ENCODE measurements at regions not wholly inside any gene's neighbourhood (a gene's known extent, or its start where the extent isn't known, plus 50 kb on each side); places are given as distances from the start of the nearest gene placed in this dataset.

DNA sequence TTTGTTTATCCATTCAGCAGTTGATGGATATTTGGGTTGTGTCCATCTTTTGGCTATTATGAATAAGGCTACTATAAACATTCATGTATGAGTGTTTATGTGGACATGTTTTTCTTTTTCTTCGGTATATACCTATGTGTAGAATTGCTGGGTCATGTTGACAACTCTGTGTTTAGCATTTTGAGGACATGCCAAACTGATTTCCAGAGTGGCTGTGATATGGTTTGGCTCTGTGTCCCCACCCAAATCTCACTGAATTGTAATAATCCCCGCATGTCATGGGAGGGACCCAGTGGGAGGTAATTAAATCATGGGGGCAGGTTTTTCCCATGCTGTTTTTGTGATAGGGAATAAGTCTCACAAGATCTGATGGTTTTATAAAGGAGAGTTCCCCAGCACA, 439.7 kb downstream of the UTRN start:
- DNase-seq (ENCODE audit: low read depth): no peak

DNA sequence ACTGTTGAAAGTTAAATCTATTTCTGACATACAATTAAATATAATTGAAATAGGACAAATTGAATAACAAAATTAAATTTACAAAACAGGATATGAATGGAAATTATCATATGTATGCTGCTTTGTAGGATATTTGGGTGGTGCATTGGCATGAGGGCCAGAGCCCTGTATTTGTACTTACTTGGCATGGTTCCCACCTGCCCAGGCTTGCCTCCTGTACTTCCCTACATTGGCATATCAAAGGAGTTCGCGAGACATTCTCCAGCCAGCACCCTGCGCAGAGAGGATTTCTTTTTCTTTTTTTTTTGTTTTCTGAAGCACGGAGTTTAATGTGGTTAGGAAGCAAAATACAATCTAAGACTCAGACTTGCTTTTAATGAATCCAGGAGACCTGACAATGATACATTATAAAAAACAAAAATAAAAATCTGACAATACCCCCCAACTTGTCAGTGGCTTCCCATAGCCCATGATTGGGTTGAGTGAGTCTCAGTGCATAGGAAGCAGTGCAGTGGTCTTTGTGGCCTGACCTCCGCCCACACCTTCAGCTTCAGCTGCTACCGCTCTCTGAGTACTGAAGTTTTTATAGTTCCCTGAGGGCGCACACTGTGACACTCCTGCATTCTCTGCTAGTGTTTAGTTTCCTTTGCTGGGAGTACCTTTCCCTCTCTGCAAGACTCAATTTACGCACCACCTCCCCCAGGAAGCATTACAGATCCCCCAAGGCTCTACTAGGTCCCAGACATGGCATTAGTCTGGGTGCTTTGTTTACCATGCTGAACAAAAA, 440.8 kb downstream of the UTRN start:
- no peak for DNase-seq (ENCODE audit: low read depth)

DNA sequence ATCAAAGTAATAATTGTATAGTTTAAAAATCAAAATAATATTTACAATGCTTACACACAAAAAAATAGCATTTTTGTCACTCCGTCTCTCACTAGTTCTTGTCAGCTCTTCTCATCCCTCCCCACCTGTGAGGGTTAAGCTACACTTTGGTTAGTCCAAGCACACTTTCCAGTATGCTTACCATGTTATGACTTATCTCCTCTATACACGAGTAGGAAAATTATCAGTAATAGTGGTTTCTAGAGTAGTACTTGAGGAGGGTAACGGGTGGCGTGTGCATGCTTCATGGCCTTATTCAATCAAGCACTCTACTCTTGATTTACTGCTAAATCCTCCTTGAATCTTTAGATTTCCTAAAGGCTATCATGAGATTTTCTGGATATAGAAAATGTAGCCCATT, 443.7 kb downstream of the UTRN start:
- DNase-seq (ENCODE audit: low read depth): no peak

DNA sequence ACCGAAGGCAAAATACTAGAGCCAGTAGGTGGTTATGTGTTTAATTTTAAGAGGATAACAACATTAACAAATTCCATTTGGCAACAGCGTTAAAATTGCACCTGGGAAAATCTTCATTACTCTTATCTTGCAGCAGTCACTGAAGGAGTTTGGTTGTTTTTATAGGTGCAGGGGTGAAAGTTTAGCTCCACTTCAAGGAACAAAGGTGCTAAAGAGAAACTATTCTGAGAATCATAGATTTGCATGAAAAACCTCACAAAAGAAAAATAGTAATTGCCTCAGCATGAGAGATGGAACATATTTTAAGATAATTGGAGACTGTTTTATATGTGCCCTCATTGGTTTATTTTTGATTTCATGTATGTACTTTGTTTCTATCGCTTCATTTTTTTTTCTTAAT, 444.4 kb downstream of the UTRN start:
- DNase-seq (ENCODE audit: low read depth): no peak

DNA sequence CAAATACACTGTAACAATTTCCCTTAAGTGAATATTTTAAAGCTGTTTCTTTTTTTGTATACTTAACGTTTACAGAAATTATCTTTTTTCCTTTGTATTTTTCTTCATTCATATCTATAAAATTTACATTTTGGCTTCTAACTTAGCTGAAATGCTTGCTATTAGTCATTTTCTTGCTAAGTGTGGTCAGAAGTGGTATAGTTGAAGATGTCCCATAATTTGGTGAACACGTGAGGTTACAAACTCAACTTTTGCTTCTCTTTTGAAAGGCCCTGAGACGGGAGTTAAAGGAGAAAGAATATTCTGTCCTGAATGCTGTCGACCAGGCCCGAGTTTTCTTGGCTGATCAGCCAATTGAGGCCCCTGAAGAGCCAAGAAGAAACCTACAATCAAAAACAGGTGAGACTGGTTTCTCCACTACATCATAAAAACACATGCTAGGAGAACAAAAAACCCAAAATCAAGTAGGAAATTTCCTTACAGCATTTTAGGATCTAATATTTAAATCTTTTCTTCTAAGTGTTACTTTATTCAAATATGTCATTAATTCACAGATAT, 445.0 kb downstream of the UTRN start:
- DNase-seq (ENCODE audit: low read depth): no peak

DNA sequence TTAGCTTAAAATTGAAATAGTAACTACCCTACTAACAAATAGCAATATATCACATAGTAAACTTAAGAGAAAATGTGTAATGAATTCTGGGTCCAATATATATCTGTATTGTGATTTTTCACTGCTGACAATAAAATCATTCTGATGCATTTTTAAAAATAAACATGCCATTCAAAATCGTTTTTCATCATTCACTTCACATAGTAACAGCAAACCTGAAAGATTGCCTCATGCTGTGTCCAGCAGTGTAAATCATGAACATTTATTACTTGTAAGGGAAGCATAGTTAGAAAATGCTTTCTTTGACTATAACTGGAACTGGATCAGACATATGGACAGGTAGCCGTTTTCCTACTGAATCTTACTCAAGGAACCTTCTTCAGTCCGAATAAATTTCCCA, 446.1 kb downstream of the UTRN start:
- no peak for DNase-seq (ENCODE audit: low read depth)

DNA sequence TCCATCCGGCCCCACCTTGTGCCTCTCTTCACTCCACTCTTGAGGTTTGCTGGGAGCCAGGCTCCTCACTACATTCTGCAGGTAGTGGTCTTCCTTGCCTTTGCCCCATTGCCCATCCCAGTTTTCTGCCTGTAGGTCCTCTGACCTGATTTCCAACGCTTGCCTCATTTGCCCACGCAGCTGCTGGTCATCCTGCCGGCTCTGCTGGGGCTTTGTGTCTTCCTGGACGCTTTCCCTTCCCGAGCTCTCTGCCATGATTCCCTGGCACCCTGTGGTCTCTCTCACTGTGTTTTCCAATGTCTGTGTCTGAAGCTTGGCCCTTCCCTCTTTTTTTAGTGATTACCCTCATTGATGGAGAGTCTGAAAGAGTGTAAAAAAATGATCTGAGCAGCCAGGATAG, 451.6 kb downstream of the UTRN start:
- DNase-seq (ENCODE audit: low read depth): no peak

DNA sequence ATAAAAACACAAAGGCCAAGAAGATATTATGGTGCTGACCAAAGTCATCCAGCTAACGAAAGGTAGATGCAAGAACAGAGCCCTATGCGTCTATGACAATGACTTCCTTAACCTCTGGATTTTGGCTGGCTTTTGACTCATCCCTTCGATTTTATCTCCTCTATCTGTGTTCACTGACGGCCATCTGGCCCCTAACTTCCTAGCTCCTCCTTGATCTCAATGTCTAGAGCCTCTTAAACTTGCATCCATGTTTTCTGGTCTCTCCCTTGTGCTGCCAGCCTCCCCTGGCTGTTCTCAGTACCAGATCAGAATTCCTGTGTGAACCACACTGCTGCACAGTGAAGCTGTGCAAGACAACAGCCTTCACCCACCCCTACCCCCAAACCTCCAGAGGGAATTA, 452.9 kb downstream of the UTRN start:
- DNase-seq (ENCODE audit: low read depth): no peak

DNA sequence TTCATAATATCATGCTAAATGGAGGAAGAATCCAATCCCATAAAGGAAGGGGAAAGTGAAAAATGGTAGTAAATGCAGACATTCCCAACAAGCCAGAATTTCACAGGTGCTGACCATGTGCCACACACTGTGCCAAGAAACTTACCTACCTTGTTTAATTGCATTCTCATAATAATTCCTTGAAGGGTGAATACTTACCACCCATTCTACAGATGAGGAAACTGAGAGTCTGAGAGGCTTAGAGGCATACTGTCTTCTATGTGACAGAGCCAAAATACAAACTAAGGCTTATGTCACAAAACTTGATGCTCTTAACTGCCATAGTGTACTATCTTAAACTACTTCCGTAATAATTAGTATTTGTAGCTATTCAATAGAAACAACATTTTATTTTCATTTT, 454.7 kb downstream of the UTRN start:
- no peak for DNase-seq (ENCODE audit: low read depth)

DNA sequence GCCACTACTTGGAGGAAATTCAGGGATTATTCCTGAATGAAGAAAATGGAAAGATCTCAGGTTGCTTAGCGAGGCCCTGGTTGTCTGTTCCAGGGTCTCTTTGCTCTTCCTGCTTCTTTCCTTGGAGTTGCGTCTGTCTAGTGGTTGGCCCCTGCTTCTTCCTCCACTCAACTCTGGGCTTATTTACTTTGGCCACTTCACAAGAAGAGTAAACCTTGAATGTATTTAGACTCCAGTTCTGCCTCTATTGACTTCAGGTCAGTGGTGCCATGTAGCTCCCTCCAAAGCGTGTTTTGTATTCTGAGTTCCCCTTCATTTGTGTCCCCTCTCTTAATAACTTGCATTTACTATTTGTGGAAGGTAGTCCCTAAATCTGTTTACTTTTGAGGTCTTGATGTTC, 456.5 kb downstream of the UTRN start:
- no peak for DNase-seq (ENCODE audit: low read depth)

DNA sequence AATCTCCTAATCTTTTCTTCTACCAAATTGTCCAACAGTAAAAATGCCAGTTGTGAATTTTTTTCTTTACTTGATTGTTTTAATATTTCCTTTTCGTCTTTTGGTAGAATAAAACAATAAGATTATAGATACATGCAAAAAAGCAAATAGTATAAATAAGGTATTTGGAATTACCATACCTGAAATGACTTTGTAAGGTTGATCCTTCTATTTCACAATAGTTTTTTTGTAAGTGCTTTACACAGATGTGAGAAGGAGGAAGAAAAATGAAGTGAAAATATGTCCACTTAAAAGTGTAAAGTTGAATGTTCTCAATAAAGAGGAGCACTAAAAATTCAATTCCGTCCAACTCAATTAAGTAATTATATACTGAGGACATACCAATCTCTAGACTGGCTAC, 457.6 kb downstream of the UTRN start:
- DNase-seq (ENCODE audit: low read depth): no peak

DNA sequence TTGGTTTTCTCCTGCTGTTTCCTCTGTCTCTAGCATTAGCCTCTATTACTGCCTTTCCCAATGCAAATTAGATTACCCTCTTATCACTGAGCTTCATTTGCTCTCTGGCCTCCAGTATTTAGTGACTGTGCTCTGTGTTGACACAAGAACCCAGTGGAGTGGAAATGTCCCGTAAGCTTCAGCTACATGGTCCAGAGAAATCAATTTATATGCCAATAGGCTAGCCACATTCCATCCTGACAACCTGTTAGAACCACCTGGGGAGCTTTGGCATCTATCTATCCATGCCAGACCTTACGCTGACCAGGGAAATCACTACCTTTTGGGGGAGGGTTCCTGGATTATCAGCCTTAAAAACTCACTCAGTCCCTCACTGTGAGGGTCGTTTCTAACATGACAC, 459.6 kb downstream of the UTRN start:
- DNase-seq (ENCODE audit: low read depth): no peak

DNA sequence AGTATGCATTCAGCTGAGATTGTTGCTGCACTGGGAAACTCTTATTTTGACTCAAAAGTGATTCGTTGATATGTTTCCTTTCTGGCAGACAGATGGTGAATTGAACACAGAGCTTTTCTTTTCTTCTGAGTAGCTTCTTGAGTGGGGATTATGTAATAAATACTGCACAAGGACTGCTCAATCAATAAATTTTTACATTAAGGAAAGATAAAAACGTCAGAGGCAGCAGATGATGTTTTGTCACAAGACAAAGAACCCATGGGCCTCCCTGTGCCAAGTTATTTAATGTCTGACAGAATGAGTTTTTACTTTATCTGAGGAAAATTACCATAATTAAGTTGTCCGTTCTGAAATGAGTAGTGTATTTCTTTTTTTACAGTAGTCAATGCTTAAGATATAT, 460.3 kb downstream of the UTRN start:
- DNase-seq (ENCODE audit: low read depth): no peak

DNA sequence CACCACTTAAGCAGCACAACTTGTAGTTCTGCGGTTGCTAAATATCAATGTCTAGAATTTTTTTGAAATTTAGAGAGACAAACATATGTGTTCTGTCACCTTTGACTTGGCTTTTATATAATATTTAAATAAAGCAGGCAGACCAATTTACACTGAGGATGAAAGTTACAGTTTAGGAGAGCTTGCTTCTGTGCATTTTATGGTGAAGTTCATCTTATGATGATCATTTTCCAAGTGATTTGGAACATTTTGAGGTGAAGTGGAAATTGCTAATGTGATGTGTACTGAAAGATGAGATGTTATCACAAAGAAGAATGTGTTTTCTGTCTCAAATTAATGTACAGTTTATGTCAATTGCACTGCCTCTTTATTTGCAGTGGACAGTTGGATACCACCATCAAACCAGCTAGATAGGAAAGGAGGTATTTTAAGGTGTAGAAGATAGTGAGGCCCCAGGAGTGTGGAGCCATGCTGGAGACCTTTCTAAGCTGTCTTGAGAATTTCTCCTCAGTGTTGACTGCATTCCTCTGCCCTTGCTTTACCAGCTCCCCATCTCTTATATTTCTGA, 461.9 kb downstream of the UTRN start:
- DNase-seq (ENCODE audit: low read depth): no peak

DNA sequence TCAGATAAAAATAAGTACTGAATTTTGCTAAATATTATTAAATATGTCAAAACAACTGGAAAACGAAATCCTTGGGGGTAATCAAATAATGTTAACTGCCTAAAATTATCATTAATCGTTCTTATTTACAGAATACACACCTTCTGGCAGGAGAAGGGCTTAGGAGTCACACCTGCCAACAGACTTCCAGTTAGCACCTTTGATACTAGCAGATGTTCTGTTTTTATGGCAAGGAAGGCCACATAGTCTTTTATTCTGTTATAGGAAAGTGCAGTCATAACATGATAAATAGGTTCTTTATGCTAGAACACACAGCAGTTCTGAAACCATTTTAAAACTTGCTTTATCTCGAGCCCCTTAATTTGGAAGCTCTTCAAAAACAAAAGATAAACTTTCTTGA, 464.1 kb downstream of the UTRN start:
- no peak for DNase-seq (ENCODE audit: low read depth)

DNA sequence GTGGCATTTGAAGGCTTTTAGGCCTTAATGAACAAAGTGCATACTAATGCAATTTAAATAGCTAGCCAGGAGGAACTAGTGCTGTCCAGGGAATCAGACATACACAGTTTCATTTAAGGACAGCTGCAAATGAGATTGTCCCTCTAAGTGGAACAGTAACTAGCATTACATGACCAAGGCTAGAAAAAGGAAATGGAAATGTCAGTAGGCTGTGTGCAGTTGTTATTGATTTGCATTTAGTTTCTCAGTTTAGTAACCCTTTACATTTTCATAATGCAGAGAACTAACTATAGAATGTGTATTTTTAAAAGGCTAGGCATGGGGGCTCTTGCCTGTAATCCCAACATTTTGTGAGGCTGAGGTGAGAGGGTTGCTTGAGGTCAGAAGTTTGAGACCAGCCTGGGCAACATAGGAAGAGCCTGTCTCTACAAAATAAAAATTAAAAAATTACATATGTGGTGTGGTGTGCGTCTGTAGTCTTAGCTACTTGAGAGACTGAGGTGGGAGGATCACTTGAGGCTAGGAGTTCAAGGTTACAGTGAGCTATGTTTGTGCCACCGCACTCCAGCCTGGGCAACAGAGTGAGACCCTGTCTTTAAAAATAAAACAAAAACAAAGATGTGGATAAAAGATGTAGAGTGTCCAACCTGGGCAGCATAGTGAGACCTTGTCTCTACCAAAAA, 468.0 kb downstream of the UTRN start:
- DNase-seq (ENCODE audit: low read depth): no peak

DNA sequence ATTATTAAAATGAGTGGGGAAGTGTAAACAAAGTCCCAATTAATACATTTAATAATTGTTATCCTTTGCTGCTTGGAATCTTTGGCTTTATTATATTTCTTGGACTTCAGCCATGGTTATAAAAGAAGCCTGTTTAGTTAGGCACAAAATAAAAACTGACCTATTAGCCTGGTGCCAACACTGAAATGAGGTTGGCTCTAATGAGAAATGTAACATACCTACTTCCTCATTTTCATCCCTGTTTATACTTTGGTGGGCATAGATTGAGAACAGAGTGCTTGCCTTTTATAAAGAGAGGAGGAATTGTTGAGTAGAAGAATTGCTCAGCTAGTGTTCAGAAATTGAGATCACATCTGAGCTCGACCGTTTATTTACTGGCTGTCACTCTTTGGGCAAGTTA, 471.3 kb downstream of the UTRN start:
- no peak for DNase-seq (ENCODE audit: low read depth)

DNA sequence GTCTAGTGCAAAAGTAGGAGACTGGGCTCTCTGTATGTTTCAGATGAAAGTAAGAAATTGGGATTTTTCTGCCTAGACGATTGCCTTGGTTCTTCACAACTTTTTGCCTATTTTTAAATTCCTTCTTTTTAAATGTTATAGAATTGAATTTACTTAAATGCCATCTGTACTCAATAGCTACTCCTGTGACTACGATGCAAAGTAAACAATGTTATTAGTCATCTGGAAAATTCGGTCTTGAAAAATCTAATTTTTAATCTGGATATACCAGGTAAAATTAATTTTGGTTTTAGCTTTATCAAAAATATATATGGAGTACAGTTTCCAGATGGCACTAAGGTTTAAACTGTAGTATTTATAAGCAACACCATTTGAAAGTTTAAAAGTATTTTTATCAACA, 472.2 kb downstream of the UTRN start:
- DNase-seq (ENCODE audit: low read depth): no peak

DNA sequence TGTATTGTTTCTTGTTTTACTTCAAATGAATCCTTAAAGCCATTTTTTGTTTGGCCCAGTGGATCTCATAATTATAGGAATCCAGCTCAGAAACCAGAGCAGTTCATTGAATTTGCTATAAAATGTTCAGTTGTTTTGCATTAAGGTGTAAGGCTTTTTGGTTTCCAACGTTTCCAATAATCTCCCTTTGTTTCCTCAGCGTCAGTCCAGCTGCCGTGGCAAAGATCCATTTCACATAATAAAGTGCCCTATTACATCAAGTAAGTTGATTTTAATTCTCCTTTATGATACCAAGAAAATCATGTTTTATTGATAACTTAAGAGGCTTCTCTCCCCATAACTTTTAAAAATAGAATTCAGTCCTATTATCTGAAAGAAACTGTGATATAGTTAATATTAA, 472.6 kb downstream of the UTRN start:
- DNase-seq (ENCODE audit: low read depth): no peak

DNA sequence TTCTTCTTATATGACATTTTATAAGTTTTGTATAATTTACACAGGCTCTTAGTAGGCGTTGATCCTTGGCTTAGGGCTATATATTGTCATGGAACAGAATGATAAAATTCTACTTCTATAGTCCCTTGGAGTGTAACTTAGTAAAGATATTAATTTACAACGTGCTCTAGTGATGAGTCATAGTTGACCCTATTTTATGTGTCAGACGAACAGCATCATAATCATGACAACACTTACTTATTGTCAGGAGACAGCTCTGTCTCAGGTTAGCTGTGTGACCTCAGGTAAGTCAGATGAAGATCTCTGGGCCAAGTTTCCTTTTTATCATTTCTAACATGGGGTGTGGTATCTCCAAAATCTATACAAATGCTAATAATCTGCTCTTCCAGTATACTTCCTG, 473.5 kb downstream of the UTRN start:
- no peak for DNase-seq (ENCODE audit: low read depth)

DNA sequence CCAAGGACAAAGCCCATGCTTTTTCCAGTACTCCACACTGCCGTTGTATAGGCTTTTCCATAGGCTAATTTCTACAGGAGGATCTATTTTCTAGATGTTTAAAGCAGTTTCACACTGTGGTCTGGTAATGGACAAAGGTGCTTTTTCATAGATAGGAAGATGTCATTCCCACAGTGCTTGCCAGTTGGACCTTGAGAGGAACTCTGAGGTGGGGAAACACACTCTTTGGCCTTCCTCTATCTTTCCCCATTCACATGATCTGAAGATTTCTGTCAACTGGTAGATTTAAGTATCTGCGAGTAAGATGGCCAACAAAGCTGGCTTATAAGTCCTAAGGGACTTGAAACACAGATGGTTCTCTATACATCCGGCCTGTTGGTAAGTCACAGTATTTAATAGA, 477.3 kb downstream of the UTRN start:
- no peak for DNase-seq (ENCODE audit: low read depth)

DNA sequence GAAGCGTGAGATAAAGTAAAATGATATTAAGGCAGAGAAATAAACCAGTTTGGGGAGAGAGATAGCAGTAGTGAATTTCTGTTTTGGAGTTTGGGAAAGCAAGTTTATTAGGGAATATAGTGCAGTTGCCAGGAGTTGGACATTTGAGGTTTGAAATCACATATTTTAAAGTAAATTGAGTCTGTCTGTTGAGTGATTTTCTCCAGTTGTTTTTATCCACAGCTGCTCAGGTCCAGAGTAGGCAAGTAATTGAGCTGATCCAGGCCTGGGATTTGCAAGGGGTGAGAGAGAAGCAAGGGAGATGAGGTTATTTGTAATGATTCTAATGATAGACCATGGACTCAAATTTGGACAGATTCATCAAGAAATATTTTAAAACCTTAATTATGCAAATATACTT, 481.9 kb downstream of the UTRN start:
- DNase-seq (ENCODE audit: low read depth): no peak

DNA sequence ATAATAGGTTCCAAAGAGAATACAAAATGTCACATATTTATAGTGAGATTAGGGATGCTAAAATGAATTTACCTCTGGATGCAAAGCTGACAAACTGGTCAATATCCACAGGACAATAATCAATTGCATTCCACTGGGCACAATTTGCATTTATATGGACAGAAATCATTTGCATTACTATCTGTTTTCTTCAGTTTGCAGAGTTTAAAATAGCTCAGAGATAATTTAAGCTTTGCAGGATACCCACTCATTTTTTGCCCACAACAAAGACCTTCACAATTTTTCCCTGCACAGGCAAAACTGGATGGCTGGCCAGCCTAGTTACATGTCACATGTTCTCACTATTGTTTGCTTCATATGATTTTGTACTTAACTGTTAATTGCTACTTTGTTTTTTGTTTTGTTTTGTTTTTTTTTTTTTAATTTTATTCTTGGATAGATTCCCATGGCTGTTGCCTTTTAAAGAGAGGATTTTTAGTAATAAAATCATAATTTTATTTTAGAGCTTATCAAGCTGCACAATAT, 483.5 kb downstream of the UTRN start:
- no peak for DNase-seq (ENCODE audit: low read depth)

Measured in stimulated activated CD8-positive, alpha-beta memory T cell treated with anti-CD3 and anti-CD28 coated beads, Interleukin-12 subunit alpha, Interleukin-12 subunit beta, amount 100 ng/mL, for 4 hours (primary cell).